GM19395 (cell line): ENCODE measurements at regions not wholly inside any gene's neighbourhood (a gene's known extent, or its start where the extent isn't known, plus 50 kb on each side); places are given as distances from the start of the nearest gene placed in this dataset.
A peak's percentile ranks its signal among the peaks of the same experiment; 100 is the strongest.

Experiments
- ATAC-seq: cut with Tn5 transposase; IDR thresholded peaks from one replicate; pipeline ENCODE4 v1.9.1; 2021; ENCODE audit warnings: mild to moderate bottlenecking, moderate library complexity; ENCODE audit not compliant: unreplicated experiment

GRCh38 chr6:90406957-90407356, 110.3 kb upstream of the BACH2 start:
- ATAC-seq: no peak

GRCh38 chr6:90406142-90406794, 109.6 kb upstream of the BACH2 start:
- no peak for ATAC-seq

GRCh38 chr6:90403489-90404381, 107.1 kb upstream of the BACH2 start:
- ATAC-seq: no peak

GRCh38 chr6:90402831-90403192, 106.2 kb upstream of the BACH2 start:
- no peak for ATAC-seq

- ATAC-seq: no peak
These were observed 105.5 kb upstream of the BACH2 start for GRCh38 chr6:90401933-90402830.

GRCh38 chr6:90399970-90400369, 103.3 kb upstream of the BACH2 start:
- ATAC-seq: no peak

GRCh38 chr6:90397929-90398674, 101.5 kb upstream of the BACH2 start:
- ATAC-seq: no peak

GRCh38 chr6:90397047-90397446, 100.4 kb upstream of the BACH2 start:
- no peak for ATAC-seq

- ATAC-seq: peak; percentile 78
These were observed 96.7 kb upstream of the BACH2 start for GRCh38 chr6:90393232-90393884.

- no peak for ATAC-seq
These were observed 93.7 kb upstream of the BACH2 start for GRCh38 chr6:90390379-90390778.

- no peak for ATAC-seq
These were observed 91.8 kb upstream of the BACH2 start for GRCh38 chr6:90388395-90388794.

- no peak for ATAC-seq
These were observed 91.2 kb upstream of the BACH2 start for GRCh38 chr6:90387826-90388225.

GRCh38 chr6:90387383-90387775, 90.7 kb upstream of the BACH2 start:
- no peak for ATAC-seq

GRCh38 chr6:90386399-90387382, 90.0 kb upstream of the BACH2 start:
- ATAC-seq: no peak

- ATAC-seq: no peak
These were observed 89.2 kb upstream of the BACH2 start for GRCh38 chr6:90385759-90386313.

GRCh38 chr6:90384720-90385119, 88.1 kb upstream of the BACH2 start:
- no peak for ATAC-seq

- no peak for ATAC-seq
These were observed 86.7 kb upstream of the BACH2 start for GRCh38 chr6:90383196-90383822.

- ATAC-seq: no peak
These were observed 86.1 kb upstream of the BACH2 start for GRCh38 chr6:90382760-90383159.
